Globus pallidus (tissue), 1 donor: ENCODE measurements at regions not wholly inside any gene's neighbourhood (a gene's known extent, or its start where the extent isn't known, plus 50 kb on each side); places are given as distances from the start of the nearest gene placed in this dataset.
A peak's percentile ranks its signal among the peaks of the same experiment; 100 is the strongest.

Source experiments
- DNase-seq: peaks from one replicate; pipeline ENCODE4 v3.0.0-alpha.2; 2015; ENCODE audit warnings: low spot score

GRCh38 chr20:51266353-51266752 lies 243.4 kb upstream of the KCNG1 start:
- no peak for DNase-seq

- no peak for DNase-seq
These were observed 242.5 kb upstream of the KCNG1 start for GRCh38 chr20:51265361-51265760.

- DNase-seq: no peak
These were observed 239.3 kb upstream of the KCNG1 start for GRCh38 chr20:51262240-51262639.

- no peak for DNase-seq
These were observed 236.5 kb upstream of the KCNG1 start for GRCh38 chr20:51259455-51259854.

GRCh38 chr20:51258582-51259165 lies 235.8 kb upstream of the KCNG1 start:
- no peak for DNase-seq

GRCh38 chr20:51255417-51255816 lies 232.5 kb upstream of the KCNG1 start:
- no peak for DNase-seq

GRCh38 chr20:51253280-51253679 lies 230.4 kb upstream of the KCNG1 start:
- no peak for DNase-seq

GRCh38 chr20:51249781-51250180 lies 226.9 kb upstream of the KCNG1 start:
- no peak for DNase-seq

- no peak for DNase-seq
These were observed 226.3 kb upstream of the KCNG1 start for GRCh38 chr20:51249215-51249614.

GRCh38 chr20:51244466-51244865 lies 221.6 kb upstream of the KCNG1 start:
- DNase-seq: no peak

- no peak for DNase-seq
These were observed 215.9 kb upstream of the KCNG1 start for GRCh38 chr20:51238675-51239305.

- DNase-seq: no peak
These were observed 214.9 kb upstream of the KCNG1 start for GRCh38 chr20:51237791-51238190.

- DNase-seq: peak; percentile 29
These were observed 214.4 kb upstream of the KCNG1 start for GRCh38 chr20:51237278-51237677.

- DNase-seq: no peak
These were observed 213.5 kb upstream of the KCNG1 start for GRCh38 chr20:51236421-51236820.

GRCh38 chr20:51233345-51233744 lies 210.4 kb upstream of the KCNG1 start:
- no peak for DNase-seq

- no peak for DNase-seq
These were observed 207.8 kb upstream of the KCNG1 start for GRCh38 chr20:51230727-51231126.

GRCh38 chr20:51228763-51229162 lies 205.9 kb upstream of the KCNG1 start:
- DNase-seq: no peak

- DNase-seq: no peak
These were observed 204.8 kb upstream of the KCNG1 start for GRCh38 chr20:51227744-51228143.

- no peak for DNase-seq
These were observed 200.3 kb upstream of the KCNG1 start for GRCh38 chr20:51223183-51223720.

- DNase-seq: no peak
These were observed 199.0 kb upstream of the KCNG1 start for GRCh38 chr20:51221791-51222408.

- no peak for DNase-seq
These were observed 198.2 kb upstream of the KCNG1 start for GRCh38 chr20:51221103-51221502.

- DNase-seq: peak; percentile 9
These were observed 197.4 kb upstream of the KCNG1 start for GRCh38 chr20:51220293-51220706.

GRCh38 chr20:51219544-51219943 lies 196.6 kb upstream of the KCNG1 start:
- DNase-seq: no peak
